ENCODE measurements at regions not wholly inside any gene's neighbourhood (a gene's known extent, or its start where the extent isn't known, plus 50 kb on each side); places are given as distances from the start of the nearest gene placed in this dataset.

- Histone ChIP-seq H3K14ac (replicated peaks; ENCODE audit: low read depth, low read length) (no peak overlapping the region), H4K91ac (ENCODE audit: insufficient read depth, low read depth, low read length) (no peak overlapping the region), H3K36me3 (ENCODE audit: control insufficient read depth, insufficient read depth, low read length) (no peaks in the 10 kb centered on the region), H3K9ac (ENCODE audit: low read depth, low read length) (no peak overlapping the region), H3K56ac (ENCODE audit: extremely low read depth, insufficient read depth, low read length) (no peak overlapping the region), H2BK20ac (ENCODE audit: low read depth, low read length) (no peak overlapping the region), H2AFZ (replicated peaks; ENCODE audit: low read length, poor library complexity) (no peak overlapping the region), H2BK120ac (ENCODE audit: low read depth, low read length) (no peak overlapping the region), H3K27ac (ENCODE audit: insufficient read depth, low read length) (no peak overlapping the region), H3K4me3 (ENCODE audit: insufficient read depth, low read depth, low read length) (no peak overlapping the region), H3K23ac (ENCODE audit: low read depth, low read length) (no peak overlapping the region), H3K79me1 (ENCODE audit: low read depth in 1 of 2, low read length in 2 of 2) (no peaks in the 10 kb centered on the region), H3K9me1 (ENCODE audit: insufficient read depth, low read length) (no peaks in the 10 kb centered on the region), H3K18ac (ENCODE audit: low read depth, low read length) (no peak overlapping the region), H3K4me1 (ENCODE audit: control insufficient read depth, insufficient read depth, low read length) (no peaks in the 10 kb centered on the region), H4K8ac (ENCODE audit: low read depth in 2 of 2, low read length in 2 of 2) (no peak overlapping the region), H4K20me1 (ENCODE audit: insufficient read depth, low read length) (no peaks in the 10 kb centered on the region), H2AK9ac (replicated peaks; ENCODE audit: low read depth, low read length, poor library complexity) (no peak overlapping the region), H4K5ac (ENCODE audit: low read depth, low read length) (no peak overlapping the region), H3K9me3 (ENCODE audit: control insufficient read depth, insufficient read depth, low read length) (peaks cover 20% of the 10 kb centered on the region), H2AK5ac (ENCODE audit: low read depth, low read length) (no peak overlapping the region), H2BK5ac (ENCODE audit: low read depth, low read length, poor library complexity, severe bottlenecking) (no peak overlapping the region), H3K27me3 (ENCODE audit: control insufficient read depth, insufficient read depth, low read length) (no peaks in the 10 kb centered on the region), H2BK15ac (ENCODE audit: low read depth, low read length) (no peak overlapping the region), H3K4me2 (ENCODE audit: low read depth, low read length) (no peak overlapping the region), H3K4ac (ENCODE audit: low read depth, low read length) (no peak overlapping the region)
- ATAC-seq (ENCODE audit: low read depth), result no peak
- TF ChIP-seq BHLHE40 (IDR thresholded peaks at IDR 0.05; ENCODE audit: low read depth, low read length) (no peak), RCOR1 (IDR thresholded peaks at IDR 0.05; ENCODE audit: insufficient replicate concordance, low read length) (no peak), CEBPB (IDR thresholded peaks at IDR 0.05; ENCODE audit: low read depth, low read length) (no peak)
- WGBS, 2 experiments (ENCODE audit: extremely low coverage in 2 of 2, insufficient read length in 1 of 2), result 30% methylated on average over 2 of the region's 8 CpGs; no CpG with 5 or more reads in 1 of the 2 experiments
- in situ Hi-C loops (cut with MboI; ENCODE audit: low sequenced_read_pairs), result no loop called here
- dilution Hi-C loops (cut with HindIII; ENCODE audit: low sequenced_read_pairs, unreplicated experiment), result no loop called here
- CTCF ChIA-PET, result no interaction called here
- intact Hi-C loops (cut with micrococcal nuclease), result no loop called here
- BruUV-seq (replicated peaks), result no TSS peak
- DNase-seq, result no peak
- POLR2A ChIA-PET (ENCODE audit: unreplicated experiment), result no interaction called here
Measured at GRCh38 chr10:124270530-124271327, 148.0 kb downstream of the OAT start.
